Stimulated activated CD4-positive, alpha-beta T cell treated with anti-CD3 and anti-CD28 coated beads, Interleukin-1b, Interleukin-23, amount 100 ng/mL, for 24 hours (primary cell): ENCODE measurements at regions not wholly inside any gene's neighbourhood (a gene's known extent, or its start where the extent isn't known, plus 50 kb on each side); places are given as distances from the start of the nearest gene placed in this dataset.
"Not testable (repeated sequence)": the region's sequence is repeated elsewhere in the genome, so short reads cannot be mapped to it uniquely, and the experiment has no call there.

Experiments
- DNase-seq, 4 experiments: peaks; one replicate each; pipeline ENCODE4 v3.0.0-alpha.2; 2020; ENCODE audit warnings: low read depth in 4 of 4, low spot score in 1 of 4

GRCh38 chr5:15344954-15345353 lies 155.0 kb upstream of the FBXL7 start:
- DNase-seq: no peak

- DNase-seq: no peak
These were observed 161.4 kb upstream of the FBXL7 start for GRCh38 chr5:15338546-15338945.

- DNase-seq: no peak
These were observed 165.3 kb upstream of the FBXL7 start for GRCh38 chr5:15334551-15335266.

GRCh38 chr5:15333091-15333490 lies 166.9 kb upstream of the FBXL7 start:
- DNase-seq: no peak

GRCh38 chr5:15326932-15327331 lies 173.0 kb upstream of the FBXL7 start:
- no peak for DNase-seq

GRCh38 chr5:15326471-15326870 lies 173.5 kb upstream of the FBXL7 start:
- no peak for DNase-seq

- DNase-seq: no peak
These were observed 177.6 kb upstream of the FBXL7 start for GRCh38 chr5:15322421-15322820.

- DNase-seq: no peak
These were observed 178.2 kb upstream of the FBXL7 start for GRCh38 chr5:15321776-15322175.

- DNase-seq: no peak
These were observed 179.1 kb upstream of the FBXL7 start for GRCh38 chr5:15320871-15321270.

- DNase-seq: no peak
These were observed 194.8 kb upstream of the FBXL7 start for GRCh38 chr5:15304914-15305834.

- DNase-seq: no peak
These were observed 195.8 kb upstream of the FBXL7 start for GRCh38 chr5:15304066-15304731.

- no peak for DNase-seq
These were observed 199.8 kb upstream of the FBXL7 start for GRCh38 chr5:15300141-15300540.

- DNase-seq: no peak
These were observed 209.0 kb upstream of the FBXL7 start for GRCh38 chr5:15290953-15291352.

- no peak for DNase-seq
These were observed 213.3 kb upstream of the FBXL7 start for GRCh38 chr5:15286650-15287049.

GRCh38 chr5:15285901-15286583 lies 213.9 kb upstream of the FBXL7 start:
- no peak for DNase-seq

- no peak for DNase-seq
These were observed 215.3 kb upstream of the FBXL7 start for GRCh38 chr5:15284706-15285105.

GRCh38 chr5:15283076-15283475 lies 216.9 kb upstream of the FBXL7 start:
- no peak for DNase-seq

GRCh38 chr5:15282611-15283010 lies 217.4 kb upstream of the FBXL7 start:
- no peak for DNase-seq

- not testable (repeated sequence) for DNase-seq
These were observed 228.4 kb upstream of the FBXL7 start for GRCh38 chr5:15271596-15271995.

- no peak for DNase-seq
These were observed 232.0 kb upstream of the FBXL7 start for GRCh38 chr5:15267966-15268365.

- DNase-seq: no peak
These were observed 233.1 kb upstream of the FBXL7 start for GRCh38 chr5:15266841-15267240.
